Ishikawa (cell line): ENCODE measurements at regions not wholly inside any gene's neighbourhood (a gene's known extent, or its start where the extent isn't known, plus 50 kb on each side); places are given as distances from the start of the nearest gene placed in this dataset.

ENCODE experiments used
- CREB1 ChIP-seq: IDR thresholded peaks from 2 replicates; pipeline ENCODE4 v1.6.1; 2012; ENCODE audit warnings: low read depth
- EP300 ChIP-seq: IDR thresholded peaks from 2 replicates; pipeline ENCODE4 v1.6.1; 2012; ENCODE audit warnings: borderline replicate concordance
- NFIC ChIP-seq: IDR thresholded peaks from 2 replicates; pipeline ENCODE4 v1.6.1; 2012
- TCF12 ChIP-seq: IDR thresholded peaks from 2 replicates; pipeline ENCODE4 v1.6.1; 2012; ENCODE audit warnings: low read depth

DNA sequence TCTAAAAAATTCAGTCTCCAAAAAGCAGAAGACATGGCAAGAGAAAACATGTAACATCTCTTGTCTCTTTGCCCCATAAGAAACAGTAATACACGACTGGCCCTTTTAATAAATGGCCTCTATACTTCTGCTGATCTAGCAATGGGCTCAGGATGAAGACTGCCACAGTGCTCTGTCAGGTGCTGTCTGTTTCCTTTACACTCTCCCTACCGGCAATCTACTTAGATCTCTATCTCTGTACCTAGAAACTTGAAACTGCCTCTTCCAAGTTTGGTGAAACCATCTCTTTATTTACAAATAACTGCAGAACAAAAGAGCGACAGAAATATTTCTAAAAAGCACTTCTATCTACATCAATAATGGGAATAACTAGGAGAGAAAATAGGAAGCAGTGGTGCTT, 685.2 kb upstream of the INTU start:
- no peak for TF ChIP-seq CREB1
- TF ChIP-seq NFIC = no peak
- TF ChIP-seq EP300 = no peak
- no peak for TF ChIP-seq TCF12
